IMR-90 (cell line): ENCODE measurements at regions not wholly inside any gene's neighbourhood (a gene's known extent, or its start where the extent isn't known, plus 50 kb on each side); places are given as distances from the start of the nearest gene placed in this dataset.
A peak's percentile ranks its signal among the peaks of the same experiment; 100 is the strongest.

ENCODE experiments used
- ATAC-seq: fragments of 200-7000 bp; cut with Tn5 transposase; 2 replicates; pipeline ENCODE4 v1.9.1; 2020; ENCODE audit warnings: low read depth, mild to moderate bottlenecking, moderate library complexity
- BruUV-seq: library from RNA; stranded (reverse); fragments of 400-500 nt; replicated peaks from 2 replicates; lab custom pipeline; 2021; lab: Mats Ljungman, UMichigan
- CTCF ChIA-PET: fragments of 300-600 bp; formaldehyde crosslinking; extraction: SDS; loops from one replicate; lab custom pipeline; 2021; ENCODE audit warnings: antibody characterized with exemption; lab: Yijun Ruan, JAX
- POLR2A ChIA-PET: fragments of 300-600 bp; sonication (Branson Sonifier 250); formaldehyde crosslinking; loops from one replicate; lab custom pipeline; 2022; ENCODE audit warnings: antibody characterized with exemption; ENCODE audit not compliant: unreplicated experiment; lab: Charles Lee
- DNase-seq: peaks from one replicate; pipeline ENCODE4 v3.0.0; 2013
- H2AFZ ChIP-seq: replicated peaks from 2 replicates; pipeline ENCODE3; 2013; ENCODE audit warnings: low read length, mild to moderate bottlenecking; ENCODE audit not compliant: poor library complexity
- H2AK5ac ChIP-seq: 2 replicates; pipeline ENCODE4 v1.6.1; 2013; ENCODE audit warnings: low read depth, low read length, inconsistent platforms
- H2AK9ac ChIP-seq: replicated peaks from 2 replicates; pipeline ENCODE3; 2013; ENCODE audit warnings: mild to moderate bottlenecking, low read depth, low read length, moderate library complexity; ENCODE audit not compliant: poor library complexity
- H2BK120ac ChIP-seq: 2 replicates; pipeline ENCODE4 v1.6.1; 2013; ENCODE audit warnings: low read depth, low read length, inconsistent platforms
- H2BK15ac ChIP-seq: 3 replicates; pipeline ENCODE4 v1.6.1; 2013; ENCODE audit warnings: low read depth, low read length, inconsistent platforms
- H2BK20ac ChIP-seq: 2 replicates; pipeline ENCODE4 v1.6.1; 2013; ENCODE audit warnings: low read depth, mild to moderate bottlenecking, inconsistent platforms, low read length, moderate library complexity
- H2BK5ac ChIP-seq: 2 replicates; pipeline ENCODE4 v1.6.1; 2013; ENCODE audit warnings: mild to moderate bottlenecking, low read depth, low read length, inconsistent platforms; ENCODE audit not compliant: poor library complexity, severe bottlenecking
- H3K14ac ChIP-seq: replicated peaks from 2 replicates; pipeline ENCODE4 v1.6.1; 2013; ENCODE audit warnings: low read depth, low read length, inconsistent platforms
- H3K18ac ChIP-seq: 2 replicates; pipeline ENCODE4 v1.6.1; 2013; ENCODE audit warnings: low read depth, low read length, control low read depth
- H3K23ac ChIP-seq: 2 replicates; pipeline ENCODE4 v1.6.1; 2013; ENCODE audit warnings: low read depth, low read length, inconsistent platforms
- H3K27ac ChIP-seq: 2 replicates; pipeline ENCODE4 v1.5.1; 2013; ENCODE audit warnings: mild to moderate bottlenecking, control low read depth, low read length; ENCODE audit not compliant: insufficient read depth
- H3K27me3 ChIP-seq: 2 replicates; pipeline ENCODE4 v1.6.1; 2013; ENCODE audit warnings: low read length; ENCODE audit not compliant: control insufficient read depth, insufficient read depth
- H3K36me3 ChIP-seq: 2 replicates; pipeline ENCODE4 v1.6.1; 2013; ENCODE audit warnings: low read length, mixed read lengths; ENCODE audit not compliant: control insufficient read depth, insufficient read depth
- H3K4ac ChIP-seq: 2 replicates; pipeline ENCODE4 v1.6.1; 2013; ENCODE audit warnings: low read depth, low read length, inconsistent platforms
- H3K4me1 ChIP-seq: 2 replicates; pipeline ENCODE4 v1.6.1; 2013; ENCODE audit warnings: low read length, mixed read lengths; ENCODE audit not compliant: control insufficient read depth, insufficient read depth
- H3K4me2 ChIP-seq: 2 replicates; pipeline ENCODE4 v1.6.1; 2013; ENCODE audit warnings: low read depth, mild to moderate bottlenecking, control low read depth, low read length, moderate library complexity
- H3K4me3 ChIP-seq: 2 replicates; pipeline ENCODE4 v1.5.1; 2013; ENCODE audit warnings: low read depth, mild to moderate bottlenecking, control low read depth, low read length, moderate library complexity; ENCODE audit not compliant: insufficient read depth
- H3K56ac ChIP-seq: 2 replicates; pipeline ENCODE4 v1.6.1; 2013; ENCODE audit warnings: low read length, inconsistent platforms; ENCODE audit not compliant: insufficient read depth; ENCODE audit errors: extremely low read depth
- H3K79me1 ChIP-seq, 2 experiments: 2 replicates each; pipeline ENCODE4 v1.6.1; 2013; ENCODE audit warnings: low read length in 2 of 2, inconsistent platforms in 1 of 2, low read depth in 1 of 2
- H3K9ac ChIP-seq: 2 replicates; pipeline ENCODE4 v1.6.1; 2013; ENCODE audit warnings: low read depth, low read length, control low read depth
- H3K9me1 ChIP-seq: 2 replicates; pipeline ENCODE4 v1.6.1; 2013; ENCODE audit warnings: low read length, inconsistent platforms; ENCODE audit not compliant: insufficient read depth
- H3K9me3 ChIP-seq: 2 replicates; pipeline ENCODE4 v1.6.1; 2013; ENCODE audit warnings: low read length; ENCODE audit not compliant: control insufficient read depth, insufficient read depth
- H4K20me1 ChIP-seq: 2 replicates; pipeline ENCODE4 v1.6.1; 2013; ENCODE audit warnings: low read length, inconsistent platforms; ENCODE audit not compliant: insufficient read depth
- H4K5ac ChIP-seq: 2 replicates; pipeline ENCODE4 v1.6.1; 2013; ENCODE audit warnings: mild to moderate bottlenecking, low read depth, low read length, control low read depth
- H4K8ac ChIP-seq, 2 experiments: 2 replicates each; pipeline ENCODE4 v1.6.1; 2013; ENCODE audit warnings: low read depth in 2 of 2, low read length in 2 of 2, control low read depth in 1 of 2, inconsistent platforms in 1 of 2
- H4K91ac ChIP-seq: 2 replicates; pipeline ENCODE4 v1.6.1; 2013; ENCODE audit warnings: low read depth, low read length, inconsistent platforms; ENCODE audit not compliant: insufficient read depth
- BHLHE40 ChIP-seq: fragments of 150-350 bp; IDR thresholded peaks from 2 replicates; pipeline ENCODE4 v1.6.1; 2016; ENCODE audit warnings: mild to moderate bottlenecking, low read depth, low read length
- CEBPB ChIP-seq: IDR thresholded peaks from 2 replicates; pipeline ENCODE4 v1.6.1; 2012; ENCODE audit warnings: low read depth, low read length, improper control_type of control experiment
- MAFK ChIP-seq: IDR thresholded peaks from 2 replicates; pipeline ENCODE4 v1.6.1; 2012; ENCODE audit warnings: low read depth, low read length, improper control_type of control experiment
- MAZ ChIP-seq: IDR thresholded peaks from 2 replicates; pipeline ENCODE4 v1.6.1; 2012; ENCODE audit warnings: low read depth, mild to moderate bottlenecking, low read length, improper control_type of control experiment, moderate library complexity, borderline replicate concordance
- MXI1 ChIP-seq: IDR thresholded peaks from 2 replicates; pipeline ENCODE4 v1.6.1; 2012; ENCODE audit warnings: low read depth, mild to moderate bottlenecking, low read length, moderate library complexity, borderline replicate concordance
- NFE2L2 ChIP-seq: fragments of 150-350 bp; IDR thresholded peaks from 2 replicates; pipeline ENCODE4 v1.6.1; 2016; ENCODE audit warnings: low read depth, mild to moderate bottlenecking, low read length
- RAD21 ChIP-seq: IDR thresholded peaks from 2 replicates; pipeline ENCODE4 v1.6.1; 2012; ENCODE audit warnings: low read length, improper control_type of control experiment
- RFX5 ChIP-seq: IDR thresholded peaks from 2 replicates; pipeline ENCODE4 v1.8.0; 2012; ENCODE audit warnings: low read depth, mild to moderate bottlenecking, low read length, moderate library complexity
- SMC3 ChIP-seq: fragments of 150-350 bp; IDR thresholded peaks from 2 replicates; pipeline ENCODE4 v1.6.1; 2016; ENCODE audit warnings: low read depth, mild to moderate bottlenecking, antibody characterized with exemption, low read length, moderate library complexity
- USF2 ChIP-seq: fragments of 150-350 bp; IDR thresholded peaks from 2 replicates; pipeline ENCODE4 v1.6.1; 2017; ENCODE audit warnings: mild to moderate bottlenecking, antibody characterized with exemption, low read length, low read depth
- WGBS, 2 experiments: methylation state at CpG; one replicate each; pipeline versions ENCODE4 v1.1.5 to v1.1.7; 2013; ENCODE audit warnings: missing lambda C conversion rate in 2 of 2; ENCODE audit not compliant: insufficient read length in 1 of 2; ENCODE audit errors: extremely low coverage in 2 of 2; 5-methylcytosine and 5-hydroxymethylcytosine counted together
- dilution Hi-C: fragments of 300-500 bp; cut with HindIII; formaldehyde crosslinking; loops from one replicate; pipeline ENCODE4 v1.14.3; 2018; ENCODE audit warnings: low sequenced_read_pairs; ENCODE audit not compliant: unreplicated experiment
- in situ Hi-C: fragments of 300-500 bp; cut with MboI; formaldehyde crosslinking; loops from 3 replicates; pipeline ENCODE4 v1.14.3; 2019; ENCODE audit warnings: low sequenced_read_pairs, inconsistent platforms, mixed read lengths
- intact Hi-C: fragments of 100-400 bp; cut with micrococcal nuclease; formaldehyde crosslinking; loops from 2 replicates; pipeline ENCODE4 v1.10.0; 2022
- TF ChIP-seq, protein P1 (sequence below): conservative IDR thresholded peaks from 2 replicates; pipeline ENCODE4 v1.5.1; 2012; ENCODE audit warnings: mild to moderate bottlenecking, low read depth, low read length, improper control_type of control experiment

GRCh38 chr10:27614776-27615175, 110.7 kb downstream of the RAB18 start:
- ChIA-PET CTCF (no interaction called here), POLR2A (no interaction called here)
- ATAC-seq (no peak), DNase-seq (no peak)
- H3K18ac ChIP-seq, result no peak overlapping the region
- no peak overlapping the region for H2BK15ac ChIP-seq
- 0 out of 2 replicates have a peak, but pooled peaks cover 4% of the 10 kb centered on the region for H3K4me1 ChIP-seq
- no peaks in the 10 kb centered on the region for H3K36me3 ChIP-seq
- H3K27me3 ChIP-seq, result peaks cover 6% of the 10 kb centered on the region
- H4K20me1 ChIP-seq, result no peaks in the 10 kb centered on the region
- no peak overlapping the region for H3K4me3 ChIP-seq
- in situ Hi-C loops (no loop called here), dilution Hi-C loops (no loop called here), intact Hi-C loops (no loop called here)
- no peak overlapping the region for H2BK120ac ChIP-seq
- H3K23ac ChIP-seq, result no peak overlapping the region
- H2AK5ac ChIP-seq, result no peak overlapping the region
- H4K8ac ChIP-seq, result no peak overlapping the region
- no peak overlapping the region for H2BK20ac ChIP-seq
- no peak overlapping the region for H3K4me2 ChIP-seq
- H3K56ac ChIP-seq, result no peak overlapping the region
- no peak overlapping the region for H4K5ac ChIP-seq
- no peak overlapping the region for H2BK5ac ChIP-seq
- H3K27ac ChIP-seq, result no peak overlapping the region
- no peak overlapping the region for H3K4ac ChIP-seq
- H3K9me3 ChIP-seq, result no peaks in the 10 kb centered on the region
- H3K79me1 ChIP-seq, result no peaks in the 10 kb centered on the region
- BruUV-seq, result no TSS peak
- no peak overlapping the region for H2AK9ac ChIP-seq
- TF ChIP-seq, protein P1, sequence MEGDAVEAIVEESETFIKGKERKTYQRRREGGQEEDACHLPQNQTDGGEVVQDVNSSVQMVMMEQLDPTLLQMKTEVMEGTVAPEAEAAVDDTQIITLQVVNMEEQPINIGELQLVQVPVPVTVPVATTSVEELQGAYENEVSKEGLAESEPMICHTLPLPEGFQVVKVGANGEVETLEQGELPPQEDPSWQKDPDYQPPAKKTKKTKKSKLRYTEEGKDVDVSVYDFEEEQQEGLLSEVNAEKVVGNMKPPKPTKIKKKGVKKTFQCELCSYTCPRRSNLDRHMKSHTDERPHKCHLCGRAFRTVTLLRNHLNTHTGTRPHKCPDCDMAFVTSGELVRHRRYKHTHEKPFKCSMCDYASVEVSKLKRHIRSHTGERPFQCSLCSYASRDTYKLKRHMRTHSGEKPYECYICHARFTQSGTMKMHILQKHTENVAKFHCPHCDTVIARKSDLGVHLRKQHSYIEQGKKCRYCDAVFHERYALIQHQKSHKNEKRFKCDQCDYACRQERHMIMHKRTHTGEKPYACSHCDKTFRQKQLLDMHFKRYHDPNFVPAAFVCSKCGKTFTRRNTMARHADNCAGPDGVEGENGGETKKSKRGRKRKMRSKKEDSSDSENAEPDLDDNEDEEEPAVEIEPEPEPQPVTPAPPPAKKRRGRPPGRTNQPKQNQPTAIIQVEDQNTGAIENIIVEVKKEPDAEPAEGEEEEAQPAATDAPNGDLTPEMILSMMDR, result no peak
- TF ChIP-seq MAZ, result no peak
- TF ChIP-seq RAD21, result no peak
- TF ChIP-seq SMC3, result no peak
- TF ChIP-seq BHLHE40, result no peak
- TF ChIP-seq NFE2L2, result no peak
- no peak for TF ChIP-seq CEBPB
- no peak for TF ChIP-seq USF2
- TF ChIP-seq RFX5, result no peak
- TF ChIP-seq MXI1, result no peak
- no peak for TF ChIP-seq MAFK
- H3K9ac ChIP-seq, result no peak overlapping the region
- no peak overlapping the region for H3K14ac ChIP-seq
- WGBS, 2 experiments, result no CpG with 5 or more reads among the region's 6 CpGs
- peak overlapping the region; percentile 45 for H2AFZ ChIP-seq
- H3K9me1 ChIP-seq, result no peaks in the 10 kb centered on the region
- no peak overlapping the region for H4K91ac ChIP-seq
